ENCODE measurements at regions not wholly inside any gene's neighbourhood (a gene's known extent, or its start where the extent isn't known, plus 50 kb on each side); places are given as distances from the start of the nearest gene placed in this dataset.
"Not testable (repeated sequence)": the region's sequence is repeated elsewhere in the genome, so short reads cannot be mapped to it uniquely, and the experiment has no call there.

DNA sequence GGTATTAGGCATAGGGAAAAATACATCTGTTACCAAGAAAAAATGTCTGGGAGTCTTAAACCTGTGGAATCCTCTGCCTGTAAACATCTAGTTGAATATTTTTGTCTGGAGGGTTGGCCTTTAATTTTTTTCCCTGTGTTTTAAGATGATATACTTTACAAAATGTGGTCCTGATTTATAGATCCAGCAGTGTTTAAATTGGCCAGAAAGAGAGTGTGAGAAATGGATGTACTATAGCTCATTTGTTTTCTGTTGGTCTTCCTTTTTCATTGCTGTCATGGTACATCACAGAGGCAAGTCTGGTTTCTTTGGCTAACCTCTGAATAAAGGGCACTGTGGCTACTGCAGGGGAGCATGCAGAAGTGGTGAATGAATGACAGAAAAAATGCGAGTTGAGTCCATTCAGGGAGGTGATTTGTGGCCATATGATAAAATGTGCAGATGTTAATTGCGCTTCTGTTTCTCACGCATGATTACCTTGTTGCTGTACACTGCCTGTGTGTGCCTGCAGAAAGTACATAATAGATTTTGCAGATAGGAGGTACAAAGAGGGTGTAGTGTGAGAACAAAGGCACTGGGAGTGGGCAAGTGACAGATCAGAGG lies 150.0 kb downstream of the NFKBIZ start:
- DNase-seq: no peak

- DNase-seq: no peak
Measured at GRCh38 chr3:102000620-102001209, 151.4 kb downstream of the NFKBIZ start.

GRCh38 chr3:102002056-102002455 lies 152.7 kb downstream of the NFKBIZ start:
- no peak for DNase-seq

DNA sequence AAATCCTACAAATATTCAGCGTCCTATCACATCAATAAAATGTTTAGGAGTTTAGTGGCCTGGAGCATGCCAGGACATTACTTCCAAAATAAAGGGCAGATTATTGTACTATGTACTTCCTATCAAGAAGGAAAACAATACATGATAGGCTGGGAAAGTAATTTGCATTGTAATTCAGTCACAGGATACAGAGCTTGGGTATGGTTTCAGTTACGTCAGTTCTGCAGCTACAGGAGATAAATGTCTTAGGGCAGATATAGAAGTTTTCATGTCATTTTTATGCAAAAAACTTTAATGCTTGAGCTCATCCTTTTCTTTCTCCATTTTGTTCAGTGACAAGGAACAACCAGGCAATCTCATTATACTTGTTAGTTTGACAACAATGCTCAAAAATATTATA lies 155.2 kb downstream of the NFKBIZ start:
- DNase-seq: no peak

DNA sequence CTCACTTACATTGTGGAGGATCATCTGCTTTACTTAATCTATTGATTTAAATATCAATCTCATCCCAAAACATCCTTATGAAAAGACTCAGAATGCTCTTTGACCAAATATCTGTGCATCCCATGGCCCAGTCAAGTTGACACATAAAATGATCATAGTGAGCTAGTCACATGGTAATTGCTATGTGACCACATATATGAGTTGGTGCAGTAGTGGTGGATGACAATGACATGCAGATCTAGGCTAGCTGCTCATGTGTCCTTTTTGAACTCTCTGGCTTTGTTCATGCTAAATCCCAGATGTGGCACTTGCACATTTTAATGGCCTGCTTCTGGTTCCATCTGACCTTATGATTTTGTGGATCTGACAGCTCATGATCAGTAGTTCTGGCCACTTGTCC lies 156.2 kb downstream of the NFKBIZ start:
- DNase-seq: no peak

- DNase-seq: no peak
Measured at GRCh38 chr3:102006812-102007485, 157.6 kb downstream of the NFKBIZ start.

- not testable (repeated sequence) for DNase-seq
Measured at GRCh38 chr3:102008436-102008835, 159.1 kb downstream of the NFKBIZ start.

GRCh38 chr3:102016417-102016816 lies 167.1 kb downstream of the NFKBIZ start:
- DNase-seq: no peak

DNA sequence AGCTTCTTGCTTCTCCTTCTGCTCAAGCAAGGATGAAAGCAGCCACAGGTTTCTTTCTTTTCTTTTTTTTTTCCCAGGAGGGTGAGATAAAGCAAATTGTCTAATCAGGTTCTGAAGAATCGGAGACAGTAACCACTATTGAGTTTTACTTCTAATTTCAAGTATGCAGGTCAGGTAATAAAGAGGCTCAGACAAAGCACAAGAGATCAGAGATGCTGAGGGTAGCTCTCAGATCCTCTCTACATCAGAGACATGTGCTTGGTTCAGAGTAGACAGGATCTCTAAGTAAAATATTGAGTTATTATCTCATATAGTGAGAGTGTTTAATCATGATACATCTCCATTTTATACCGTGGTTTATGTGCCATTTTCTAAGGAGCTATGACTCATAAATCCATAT lies 168.5 kb downstream of the NFKBIZ start:
- DNase-seq: no peak

GRCh38 chr3:102018551-102018950 lies 169.2 kb downstream of the NFKBIZ start:
- DNase-seq: no peak

DNA sequence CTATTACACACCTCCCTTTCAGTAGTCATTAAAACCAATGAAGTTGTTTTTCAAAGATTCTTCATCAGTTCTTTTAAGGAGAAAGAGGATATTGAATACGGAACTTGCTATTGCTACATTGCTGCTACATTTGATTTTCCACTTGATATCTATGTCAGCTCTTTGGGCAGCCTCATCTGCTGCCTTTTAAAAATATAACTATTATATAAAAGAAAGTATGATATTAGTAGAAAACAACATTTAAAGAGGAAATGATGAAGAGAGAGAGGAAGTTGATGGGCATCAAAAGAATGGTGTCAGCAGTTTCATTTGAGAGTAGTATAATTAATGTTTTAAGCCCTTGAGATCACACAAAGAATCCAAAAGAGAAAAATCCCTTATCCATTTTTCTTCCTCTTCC lies 171.4 kb downstream of the NFKBIZ start:
- DNase-seq: no peak

DNA sequence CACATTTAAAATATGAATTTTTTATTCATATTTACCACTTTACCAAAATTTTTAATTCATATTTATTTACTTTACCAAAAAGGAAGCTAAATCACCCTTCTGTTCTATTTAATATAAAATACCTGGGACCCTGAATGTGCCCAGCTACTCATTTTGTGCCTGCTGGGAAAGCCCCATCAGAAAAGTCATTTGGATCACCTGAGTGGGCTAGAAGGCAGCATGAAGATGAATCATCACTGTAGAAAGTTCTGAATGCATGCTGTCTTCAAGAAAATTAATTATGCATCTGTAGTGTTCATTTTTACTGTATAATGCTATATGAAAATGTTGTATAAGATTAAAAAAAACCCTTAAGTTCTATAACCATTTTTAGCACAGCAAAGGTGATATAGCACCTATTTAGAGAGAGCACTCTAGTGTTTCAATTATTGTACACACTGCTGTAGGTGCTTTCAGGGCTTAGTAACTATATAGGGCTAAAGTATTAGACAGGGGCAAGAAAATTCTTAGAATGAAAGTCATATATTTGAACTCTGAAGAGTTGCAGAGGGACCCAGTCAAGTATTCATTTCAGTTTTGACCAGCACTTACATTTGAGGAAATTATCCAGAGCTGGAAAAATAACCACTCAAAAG lies 175.1 kb downstream of the NFKBIZ start:
- no peak for DNase-seq

GRCh38 chr3:102025606-102026270 lies 176.4 kb downstream of the NFKBIZ start:
- no peak for DNase-seq

DNA sequence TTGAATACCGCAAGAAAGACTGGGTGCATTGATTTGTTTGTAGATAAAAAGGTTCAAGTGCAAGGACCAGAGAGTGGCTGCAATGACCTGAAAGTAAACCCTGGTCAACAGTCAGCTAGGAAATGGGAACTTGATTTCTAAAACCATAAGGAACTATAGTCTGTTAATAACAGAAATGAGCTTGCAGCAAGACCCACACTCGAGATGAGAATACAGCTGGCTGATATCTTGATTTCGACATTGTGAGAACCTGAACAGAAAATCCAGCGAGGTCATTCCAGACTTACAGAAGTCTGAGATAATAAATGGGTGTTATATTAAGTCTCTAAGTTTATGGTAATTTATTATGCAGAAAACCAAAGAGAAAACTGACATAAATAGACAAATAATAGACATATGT lies 177.3 kb downstream of the NFKBIZ start:
- DNase-seq: no peak

DNA sequence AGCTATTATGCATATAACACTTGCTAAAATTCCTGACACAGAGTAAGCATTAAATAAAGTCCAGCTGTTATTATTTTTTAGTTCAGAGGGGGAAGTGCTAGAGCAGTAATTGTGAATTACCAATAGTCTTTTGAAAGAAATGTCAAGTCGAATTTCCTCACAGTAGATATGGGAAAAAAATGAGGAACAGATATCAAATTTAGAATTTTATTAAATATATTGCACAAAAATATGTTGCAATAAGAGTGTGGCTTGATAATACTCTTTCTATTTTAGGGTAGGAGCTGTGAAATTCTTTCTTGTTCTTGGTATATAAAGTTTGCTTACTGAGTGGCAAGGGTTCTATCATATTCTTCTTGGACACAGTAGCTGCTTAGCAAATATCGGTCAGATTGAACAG lies 181.3 kb downstream of the NFKBIZ start:
- no peak for DNase-seq

DNA sequence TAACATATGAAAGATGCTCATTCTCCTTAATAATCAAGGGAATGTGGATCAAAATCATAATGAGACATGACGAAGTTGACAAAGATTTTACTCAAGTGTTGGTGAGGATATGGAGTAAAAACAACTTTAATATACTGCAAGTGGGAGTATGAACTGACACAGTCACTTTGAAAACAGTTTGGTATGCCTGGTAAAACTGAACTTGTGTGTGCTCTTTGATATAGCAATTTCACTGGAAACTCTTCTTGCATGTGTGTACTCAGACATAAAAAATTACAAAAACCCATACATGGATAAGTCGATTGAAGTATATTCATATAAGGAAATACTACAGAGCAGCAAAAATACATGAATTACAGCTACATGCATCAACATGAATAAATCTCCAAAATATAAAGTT lies 182.5 kb downstream of the NFKBIZ start:
- DNase-seq: no peak

DNA sequence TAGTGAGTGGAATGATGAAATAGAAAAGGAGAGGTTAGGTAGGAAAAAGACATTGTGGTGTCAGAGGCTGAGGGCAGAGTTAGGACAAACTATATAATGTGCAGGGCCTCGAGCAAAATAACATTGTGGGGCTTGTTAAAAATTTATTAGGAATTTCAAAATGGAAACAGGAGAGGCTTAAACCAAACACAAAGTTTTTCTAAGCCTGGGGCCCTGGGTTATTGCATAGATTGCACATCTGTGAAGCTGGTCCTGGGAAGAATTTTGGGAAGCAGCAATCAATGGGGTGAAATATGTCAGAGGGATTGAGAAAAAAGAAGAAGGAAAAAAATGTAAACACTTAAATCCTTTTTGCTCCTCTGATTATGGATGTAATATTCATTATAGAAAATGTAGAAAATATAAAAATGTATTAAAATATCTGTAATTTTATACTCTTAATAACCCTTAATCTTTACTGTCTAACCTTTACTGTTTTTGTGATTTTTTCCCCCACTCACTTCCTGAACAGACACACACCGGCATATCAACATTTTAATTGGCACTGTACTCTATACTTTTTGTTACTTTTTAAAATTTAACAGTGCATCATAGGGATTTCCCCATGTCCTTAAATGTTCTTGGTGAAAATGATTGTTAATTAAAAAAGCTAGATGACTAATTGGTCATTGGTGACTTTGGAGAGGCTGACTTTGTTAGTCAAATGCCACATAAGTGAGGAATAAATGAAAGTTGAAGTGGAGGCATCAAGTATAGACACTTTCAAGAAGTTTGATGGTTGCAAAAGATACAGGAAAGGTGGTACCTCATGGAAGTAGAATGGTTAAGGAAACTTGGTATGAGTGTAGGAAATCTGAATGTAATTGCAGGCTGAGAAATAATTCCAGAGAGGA lies 183.4 kb downstream of the NFKBIZ start:
- no peak for DNase-seq

- DNase-seq: no peak
Measured at GRCh38 chr3:102034639-102035451, 185.5 kb downstream of the NFKBIZ start.

- no peak for DNase-seq
Measured at GRCh38 chr3:102036017-102036416, 186.7 kb downstream of the NFKBIZ start.

- no peak for DNase-seq
Measured at GRCh38 chr3:102036472-102036871, 187.2 kb downstream of the NFKBIZ start.

DNA sequence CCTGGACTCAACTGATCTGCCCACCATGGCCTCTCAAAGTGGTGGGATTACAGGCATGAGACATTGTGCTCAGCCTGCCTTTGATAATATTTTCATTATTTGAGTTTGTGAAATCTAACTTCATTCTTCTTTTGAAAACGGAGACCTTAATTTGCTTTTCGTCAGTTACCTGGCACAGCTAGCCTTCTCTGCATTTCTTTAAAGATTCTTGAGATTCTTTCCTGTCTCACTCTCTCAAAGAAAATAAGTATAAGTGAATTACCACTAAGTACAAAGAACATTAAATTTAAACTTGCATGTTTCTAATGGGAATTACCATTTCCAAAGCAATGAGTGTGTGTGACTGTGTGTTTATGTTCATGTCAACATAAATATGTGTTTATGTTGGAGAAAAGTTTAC lies 187.9 kb downstream of the NFKBIZ start:
- no peak for DNase-seq

DNA sequence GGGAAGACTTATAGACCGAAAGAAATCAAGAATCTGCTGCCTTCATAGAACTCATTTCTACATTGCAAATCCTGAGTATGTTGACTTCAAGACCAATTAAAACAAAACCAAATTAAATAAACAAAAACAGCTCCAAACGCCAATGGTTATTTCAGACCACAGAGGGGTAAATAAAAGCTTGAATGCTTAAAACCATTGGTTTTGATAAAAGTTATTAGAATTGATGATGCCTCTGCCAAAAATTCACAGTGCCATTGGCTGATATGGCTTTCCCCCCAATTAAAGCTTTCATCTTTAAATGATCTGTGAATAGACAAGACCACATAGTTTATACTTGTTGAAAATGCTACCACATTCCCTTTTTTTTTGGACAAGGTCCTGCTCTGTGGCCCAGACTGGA lies 188.5 kb downstream of the NFKBIZ start:
- DNase-seq: no peak

Data from activated effector memory CD4-positive, alpha-beta T cell treated with anti-CD3 and anti-CD28 coated beads, Interleukin-2, amount 50 U/mL, for 16 hours (primary cell).